ENCODE measurements at regions not wholly inside any gene's neighbourhood (a gene's known extent, or its start where the extent isn't known, plus 50 kb on each side); places are given as distances from the start of the nearest gene placed in this dataset.

DNA sequence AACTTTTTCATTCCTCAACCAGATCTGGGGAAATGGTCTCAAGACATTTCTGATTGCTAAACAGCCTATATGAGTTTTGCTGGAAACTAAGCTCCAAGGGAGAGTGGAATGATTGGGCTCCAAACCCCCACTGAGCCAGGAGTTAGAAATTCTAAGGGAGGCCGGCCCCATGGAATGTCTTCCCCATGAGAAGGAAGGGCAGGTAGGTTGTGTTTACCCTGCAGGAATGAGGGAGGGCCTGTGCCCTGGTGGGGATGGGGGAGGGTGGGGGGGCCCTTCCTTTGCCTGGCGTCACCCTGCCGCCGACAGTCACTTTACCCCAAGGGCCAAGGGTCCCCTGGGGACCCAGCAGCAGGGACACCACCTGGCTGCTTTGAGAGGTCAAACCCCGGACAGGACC lies 298.9 kb downstream of the TFAP2C start:
- Histone ChIP-seq H3K4me1 (ENCODE audit: insufficient read depth, low read length, poor library complexity, severe bottlenecking) (no peaks in the 10 kb centered on the region), H3K9me3 (ENCODE audit: low read length) (no peaks in the 10 kb centered on the region), H4K20me1 (ENCODE audit: insufficient read depth, low read length) (no peaks in the 10 kb centered on the region), H3K9me2 (ENCODE audit: insufficient read depth, low read length) (no peaks in the 10 kb centered on the region), H3K27ac (ENCODE audit: low read depth, low read length, poor library complexity, severe bottlenecking) (no peak overlapping the region), H3K79me2 (ENCODE audit: insufficient read depth, low read depth, low read length) (no peaks in the 10 kb centered on the region), H3K36me3 (ENCODE audit: insufficient read depth, low read length) (no peaks in the 10 kb centered on the region), H3K4me2 (ENCODE audit: low read length) (no peak overlapping the region), H2AFZ (ENCODE audit: low read length) (no peak overlapping the region), H3K4me3 (ENCODE audit: low read depth, low read length, poor library complexity, severe bottlenecking) (no peak overlapping the region)
- ChIA-PET POLR2A (no interaction called here), CTCF (ENCODE audit: unreplicated experiment) (no interaction called here)
- no peak for DNase-seq (ENCODE audit: low spot score)
- TF ChIP-seq, protein P1, sequence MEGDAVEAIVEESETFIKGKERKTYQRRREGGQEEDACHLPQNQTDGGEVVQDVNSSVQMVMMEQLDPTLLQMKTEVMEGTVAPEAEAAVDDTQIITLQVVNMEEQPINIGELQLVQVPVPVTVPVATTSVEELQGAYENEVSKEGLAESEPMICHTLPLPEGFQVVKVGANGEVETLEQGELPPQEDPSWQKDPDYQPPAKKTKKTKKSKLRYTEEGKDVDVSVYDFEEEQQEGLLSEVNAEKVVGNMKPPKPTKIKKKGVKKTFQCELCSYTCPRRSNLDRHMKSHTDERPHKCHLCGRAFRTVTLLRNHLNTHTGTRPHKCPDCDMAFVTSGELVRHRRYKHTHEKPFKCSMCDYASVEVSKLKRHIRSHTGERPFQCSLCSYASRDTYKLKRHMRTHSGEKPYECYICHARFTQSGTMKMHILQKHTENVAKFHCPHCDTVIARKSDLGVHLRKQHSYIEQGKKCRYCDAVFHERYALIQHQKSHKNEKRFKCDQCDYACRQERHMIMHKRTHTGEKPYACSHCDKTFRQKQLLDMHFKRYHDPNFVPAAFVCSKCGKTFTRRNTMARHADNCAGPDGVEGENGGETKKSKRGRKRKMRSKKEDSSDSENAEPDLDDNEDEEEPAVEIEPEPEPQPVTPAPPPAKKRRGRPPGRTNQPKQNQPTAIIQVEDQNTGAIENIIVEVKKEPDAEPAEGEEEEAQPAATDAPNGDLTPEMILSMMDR (conservative IDR thresholded peaks at IDR 0.05; ENCODE audit: low read length) = no peak
- no peak for TF ChIP-seq EZH2phosphoT487 (IDR thresholded peaks at IDR 0.05; ENCODE audit: borderline replicate concordance, low read depth, low read length)
- intact Hi-C loops (cut with micrococcal nuclease; ENCODE audit: unreplicated experiment) = no loop called here
- no TSS peak for BruUV-seq (replicated peaks)

DNA sequence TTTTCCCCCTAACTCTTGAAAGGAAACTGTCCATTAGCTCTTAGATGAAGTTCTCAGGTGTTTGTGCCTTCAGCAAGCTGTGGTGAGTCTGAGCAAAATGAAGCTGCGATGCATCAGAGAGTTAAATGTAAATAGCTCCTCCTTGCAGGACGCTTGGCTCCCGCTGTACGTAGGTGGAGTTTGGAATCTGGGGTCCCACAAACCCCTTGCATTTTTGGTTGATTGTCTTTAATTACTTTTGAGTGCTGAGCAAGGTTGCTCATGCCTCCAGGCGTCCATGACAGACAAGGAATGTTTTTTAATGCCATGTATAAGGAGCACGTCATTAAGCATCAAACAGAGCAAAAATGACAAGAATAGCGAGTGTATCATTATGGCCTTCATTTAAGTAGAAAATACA lies 300.5 kb downstream of the TFAP2C start:
- Histone ChIP-seq H3K36me3 (ENCODE audit: insufficient read depth, low read length) (no peaks in the 10 kb centered on the region), H2AFZ (ENCODE audit: low read length) (no peak overlapping the region), H3K9me3 (ENCODE audit: low read length) (no peaks in the 10 kb centered on the region), H4K20me1 (ENCODE audit: insufficient read depth, low read length) (no peaks in the 10 kb centered on the region), H3K79me2 (ENCODE audit: insufficient read depth, low read depth, low read length) (no peaks in the 10 kb centered on the region), H3K9me2 (ENCODE audit: insufficient read depth, low read length) (no peaks in the 10 kb centered on the region), H3K4me1 (ENCODE audit: insufficient read depth, low read length, poor library complexity, severe bottlenecking) (no peaks in the 10 kb centered on the region), H3K27ac (ENCODE audit: low read depth, low read length, poor library complexity, severe bottlenecking) (no peak overlapping the region), H3K4me3 (ENCODE audit: low read depth, low read length, poor library complexity, severe bottlenecking) (no peak overlapping the region), H3K4me2 (ENCODE audit: low read length) (no peak overlapping the region)
- BruUV-seq (replicated peaks) = no TSS peak
- intact Hi-C loops (cut with micrococcal nuclease; ENCODE audit: unreplicated experiment) = no loop called here
- DNase-seq (ENCODE audit: low spot score) = no peak
- no peak for TF ChIP-seq EZH2phosphoT487 (IDR thresholded peaks at IDR 0.05; ENCODE audit: borderline replicate concordance, low read depth, low read length)
- TF ChIP-seq, protein P1 (conservative IDR thresholded peaks at IDR 0.05; ENCODE audit: low read length) = no peak
- ChIA-PET POLR2A (no interaction called here), CTCF (ENCODE audit: unreplicated experiment) (no interaction called here)

DNA sequence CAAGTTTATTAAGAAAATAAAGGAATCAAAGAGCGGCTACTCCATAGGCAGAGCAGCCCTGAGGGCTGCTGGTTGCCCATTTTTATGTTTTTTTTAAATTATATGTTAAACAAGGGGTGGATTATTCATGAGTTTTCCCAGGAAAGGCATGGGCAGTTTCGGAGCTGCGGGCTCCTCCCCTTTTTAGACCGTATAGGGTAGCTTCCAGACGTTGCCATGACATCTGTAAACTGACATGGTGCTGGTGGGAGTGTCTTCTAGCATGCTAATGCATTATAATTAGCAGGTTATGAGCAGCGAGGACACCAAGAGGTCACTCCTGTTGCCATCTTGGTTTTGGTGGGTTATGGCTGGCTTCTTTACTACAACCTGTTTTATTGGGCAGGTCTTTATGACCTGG lies 301.8 kb downstream of the TFAP2C start:
- no TSS peak for BruUV-seq (replicated peaks)
- intact Hi-C loops (cut with micrococcal nuclease; ENCODE audit: unreplicated experiment) = no loop called here
- no peak overlapping the region for H3K4me2 ChIP-seq (ENCODE audit: low read length)

More for the DNA sequence above, 301.8 kb downstream of the TFAP2C start:
- Histone ChIP-seq H4K20me1 (ENCODE audit: insufficient read depth, low read length) (no peaks in the 10 kb centered on the region), H3K9me3 (ENCODE audit: low read length) (no peaks in the 10 kb centered on the region), H3K79me2 (ENCODE audit: insufficient read depth, low read depth, low read length) (no peaks in the 10 kb centered on the region), H3K4me3 (ENCODE audit: low read depth, low read length, poor library complexity, severe bottlenecking) (no peak overlapping the region), H2AFZ (ENCODE audit: low read length) (no peak overlapping the region), H3K36me3 (ENCODE audit: insufficient read depth, low read length) (no peaks in the 10 kb centered on the region), H3K27ac (ENCODE audit: low read depth, low read length, poor library complexity, severe bottlenecking) (no peak overlapping the region), H3K4me1 (ENCODE audit: insufficient read depth, low read length, poor library complexity, severe bottlenecking) (no peaks in the 10 kb centered on the region), H3K9me2 (ENCODE audit: insufficient read depth, low read length) (no peaks in the 10 kb centered on the region)
- ChIA-PET POLR2A (no interaction called here), CTCF (ENCODE audit: unreplicated experiment) (no interaction called here)
- TF ChIP-seq, protein P1 (conservative IDR thresholded peaks at IDR 0.05; ENCODE audit: low read length) = no peak
- TF ChIP-seq EZH2phosphoT487 (IDR thresholded peaks at IDR 0.05; ENCODE audit: borderline replicate concordance, low read depth, low read length) = no peak
- DNase-seq (ENCODE audit: low spot score) = no peak

Data from OCI-LY7 (cell line).